NCI-H187 (cell line): ENCODE measurements at regions not wholly inside any gene's neighbourhood (a gene's known extent, or its start where the extent isn't known, plus 50 kb on each side); places are given as distances from the start of the nearest gene placed in this dataset.

Source experiments
- DNase-seq, 2 experiments: peaks; one replicate each; lab custom pipeline; 2025; lab: John Stamatoyannopoulos, UW

DNA sequence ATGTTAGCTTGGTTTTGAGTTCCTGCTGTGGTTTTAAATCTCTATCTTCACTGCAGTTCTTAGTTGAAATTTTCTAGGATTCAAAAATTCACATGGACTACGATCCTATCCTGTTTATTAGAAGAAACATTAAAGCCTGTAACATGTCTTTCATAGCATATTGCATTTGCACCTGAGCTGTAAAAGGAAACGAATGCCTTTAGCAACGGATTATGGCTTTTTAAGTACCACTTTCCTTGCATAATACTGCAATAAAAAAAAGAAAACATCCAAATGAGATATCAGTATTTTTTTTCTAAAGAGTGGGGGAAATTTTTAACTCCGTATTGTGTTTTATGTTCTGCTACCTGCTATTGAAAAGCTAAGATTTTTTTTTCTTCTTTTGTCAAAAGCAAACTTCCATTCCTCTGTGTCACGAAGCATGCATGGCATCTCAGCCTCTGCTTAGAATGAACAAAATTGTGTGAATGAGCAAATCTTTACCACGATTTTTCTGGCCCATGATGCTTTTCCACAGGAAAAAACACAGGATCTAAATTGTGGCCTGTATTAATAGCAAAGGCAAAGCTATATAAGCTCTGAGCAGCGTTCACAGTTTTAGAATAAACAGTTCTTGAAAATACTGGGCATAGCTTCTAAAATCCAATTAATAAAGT lies 110.0 kb upstream of the CDIN1 start:
- DNase-seq, result peak in 1 of 2 experiments; percentile 6

- DNase-seq, result no peak
These were observed 106.8 kb upstream of the CDIN1 start for GRCh38 chr15:36472672-36473071.

GRCh38 chr15:36478561-36478960 lies 100.9 kb upstream of the CDIN1 start:
- DNase-seq, result no peak

DNA sequence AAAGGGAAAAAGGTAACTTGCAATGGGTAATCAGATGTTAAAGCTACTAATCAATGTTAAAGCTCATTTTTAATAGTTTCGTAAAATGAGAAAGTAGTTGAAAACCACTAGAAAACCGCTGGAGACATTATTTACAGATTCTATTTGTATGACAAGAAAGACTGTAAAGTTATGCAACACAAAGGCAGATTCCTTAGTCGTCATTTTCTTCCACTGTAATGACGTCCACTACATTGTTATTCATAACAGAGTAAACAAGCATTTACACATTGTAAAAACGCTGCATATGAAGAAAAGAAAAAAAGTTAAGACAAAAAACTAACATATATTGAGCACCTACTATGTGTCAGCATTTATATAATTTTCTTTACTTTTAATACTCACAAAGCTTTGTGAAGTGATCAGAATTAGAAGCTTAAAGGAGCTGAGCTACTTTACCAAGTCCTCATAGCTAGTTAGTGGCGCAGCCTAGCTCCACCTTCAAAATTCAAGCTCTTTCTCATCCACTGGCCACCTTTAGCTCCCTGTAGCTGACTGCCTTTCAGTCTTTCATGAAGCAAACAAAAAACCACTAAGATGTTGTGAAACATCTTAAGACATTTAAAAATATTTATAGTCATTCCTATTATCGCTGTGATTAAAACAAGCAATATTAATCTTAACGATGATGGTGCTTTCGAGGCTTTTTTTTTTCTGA lies 100.1 kb upstream of the CDIN1 start:
- DNase-seq, result no peak

GRCh38 chr15:36481156-36481555 lies 98.3 kb upstream of the CDIN1 start:
- no peak for DNase-seq

DNA sequence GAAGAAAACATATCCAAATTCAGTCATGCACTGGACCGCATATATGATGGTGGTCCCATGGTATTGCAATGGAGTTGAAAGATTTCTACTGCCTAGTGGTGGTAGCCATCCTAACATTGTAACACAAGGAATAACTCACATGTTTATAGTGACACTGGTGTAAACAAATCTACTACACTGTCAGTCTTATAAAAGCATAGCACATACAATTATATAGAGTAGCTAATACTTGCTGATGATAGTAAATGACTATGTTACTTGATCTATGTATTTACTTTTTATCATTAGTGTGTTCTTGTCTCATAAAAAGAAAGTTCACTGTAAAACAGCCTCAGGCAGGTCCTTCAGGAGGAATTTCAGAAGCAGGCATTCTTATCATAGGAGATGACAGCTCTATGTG lies 96.0 kb upstream of the CDIN1 start:
- no peak for DNase-seq

DNA sequence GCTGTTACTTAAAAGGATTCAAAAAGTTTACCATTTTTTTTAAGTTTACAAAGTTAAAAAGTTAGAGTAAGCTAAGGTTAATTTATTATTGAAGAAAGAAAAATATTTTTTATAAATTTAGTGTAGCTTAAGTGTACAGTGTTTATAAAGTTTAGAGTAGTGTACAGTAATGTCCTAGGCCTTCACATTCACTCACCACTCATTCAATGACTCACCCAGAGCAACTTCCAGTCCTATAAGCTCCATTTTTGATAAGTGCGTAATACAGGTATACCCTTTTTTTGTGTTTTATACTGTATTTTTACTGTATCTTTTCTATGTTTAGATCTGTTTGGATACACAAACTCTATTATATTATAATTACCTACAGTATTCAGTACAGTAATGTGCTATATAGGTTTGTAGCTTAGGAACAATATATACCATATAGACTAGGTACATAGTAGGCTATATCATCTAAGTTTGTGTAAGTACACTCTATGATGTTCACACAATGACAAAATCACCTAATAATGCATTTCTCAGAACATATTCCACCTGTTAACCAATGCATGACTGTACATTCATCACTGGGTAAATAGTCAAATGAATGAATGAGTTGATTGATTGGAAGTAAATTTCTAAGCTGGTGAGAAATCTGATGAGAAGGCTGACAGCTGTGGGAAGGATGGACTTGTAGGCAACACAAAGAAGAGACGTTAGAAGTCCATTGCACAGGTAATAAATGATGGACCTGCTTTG lies 95.2 kb upstream of the CDIN1 start:
- DNase-seq, result no peak

DNA sequence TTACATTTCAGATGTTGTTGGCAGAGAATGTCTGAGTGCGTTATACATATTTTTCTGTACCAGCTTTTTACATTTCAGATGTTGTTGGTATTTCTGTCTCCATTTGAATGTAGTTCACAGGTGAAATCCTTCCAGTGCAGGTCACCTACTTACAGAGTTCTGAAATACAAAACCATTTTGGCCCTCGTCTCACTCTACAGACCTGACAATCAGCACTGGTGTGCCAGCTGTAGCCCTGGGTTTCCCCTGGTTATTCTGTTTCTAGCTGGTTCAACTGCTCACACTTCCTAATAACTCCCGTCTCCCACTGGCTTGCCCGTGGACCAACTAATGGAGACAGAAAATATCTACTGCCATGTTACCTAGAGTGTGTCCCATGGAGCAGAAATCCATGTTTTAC lies 87.5 kb upstream of the CDIN1 start:
- DNase-seq, result no peak

- DNase-seq, result no peak
These were observed 83.9 kb upstream of the CDIN1 start for GRCh38 chr15:36495456-36495991.

DNA sequence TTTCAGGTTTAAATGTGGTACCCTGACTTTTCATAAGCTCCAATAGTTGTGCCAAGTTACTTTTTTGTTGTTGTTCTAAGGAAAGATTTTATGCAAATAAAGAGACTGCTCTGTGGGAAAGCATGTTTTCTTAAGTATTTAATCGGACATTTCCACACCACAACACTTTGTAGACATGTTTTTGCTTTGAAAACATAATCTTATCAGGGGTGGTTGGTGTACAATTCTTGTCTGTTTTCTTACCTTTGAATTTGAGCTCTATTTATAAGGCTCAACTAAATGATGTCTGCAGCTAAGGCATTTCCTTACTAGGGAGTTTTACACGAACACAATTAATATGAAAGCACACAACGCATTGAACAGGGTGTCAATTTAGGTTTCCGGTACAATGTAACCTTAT lies 81.5 kb upstream of the CDIN1 start:
- no peak for DNase-seq

GRCh38 chr15:36498401-36498800 lies 81.0 kb upstream of the CDIN1 start:
- DNase-seq, result no peak

- DNase-seq, result no peak
These were observed 80.5 kb upstream of the CDIN1 start for GRCh38 chr15:36498916-36499315.

- DNase-seq, result no peak
These were observed 79.7 kb upstream of the CDIN1 start for GRCh38 chr15:36499412-36500389.

GRCh38 chr15:36501063-36501678 lies 78.3 kb upstream of the CDIN1 start:
- peak in 1 of 2 experiments; percentile 18 for DNase-seq

GRCh38 chr15:36502509-36502908 lies 76.9 kb upstream of the CDIN1 start:
- DNase-seq, result no peak

DNA sequence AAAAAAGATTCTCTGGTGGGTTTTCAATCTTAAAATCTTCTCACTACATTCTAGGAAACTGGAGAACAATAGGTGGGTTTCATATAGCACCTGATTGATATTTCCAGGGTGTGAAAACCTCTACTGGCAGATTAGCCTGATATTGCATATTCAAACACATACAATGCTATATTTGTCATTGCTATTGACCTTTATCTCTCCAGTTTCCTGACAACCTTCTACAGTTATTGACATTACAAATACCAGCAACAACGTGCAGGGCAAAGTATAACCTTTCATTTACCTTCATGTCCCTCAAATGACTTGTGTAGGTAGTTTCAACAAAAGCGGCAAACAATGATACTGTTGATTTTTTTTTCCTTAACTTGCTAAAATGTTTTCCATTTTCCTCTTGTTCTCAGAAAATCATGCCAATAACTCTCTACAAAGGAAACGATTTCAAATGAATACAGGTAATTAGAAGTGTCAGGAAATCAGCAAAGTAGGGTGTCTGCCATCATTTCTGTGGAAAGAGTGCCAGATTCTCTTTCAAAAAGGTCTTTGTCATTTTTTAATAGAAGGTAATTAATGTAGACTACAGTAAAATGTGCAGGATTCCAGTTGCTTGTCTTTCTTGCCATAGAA lies 72.6 kb upstream of the CDIN1 start:
- no peak for DNase-seq

DNA sequence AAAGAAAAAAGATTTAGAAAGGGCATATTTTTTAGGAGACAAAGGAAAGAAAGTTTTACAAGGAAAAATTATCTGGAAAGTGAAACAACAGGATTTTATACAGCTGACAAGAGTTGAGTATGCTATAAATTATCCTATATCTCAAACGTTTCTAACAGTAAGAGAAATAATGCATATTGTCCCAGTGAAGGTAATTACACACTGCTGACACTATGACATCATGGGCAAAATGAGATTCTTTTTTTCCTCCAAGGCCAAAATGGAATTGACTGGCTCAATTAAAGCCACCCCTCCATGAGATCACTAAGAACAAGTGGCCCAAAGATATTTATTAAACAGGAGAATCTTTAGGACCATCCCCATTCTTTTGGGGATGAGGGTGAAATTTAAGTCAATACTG lies 72.0 kb upstream of the CDIN1 start:
- no peak for DNase-seq

GRCh38 chr15:36511594-36511993 lies 67.8 kb upstream of the CDIN1 start:
- DNase-seq, result no peak

DNA sequence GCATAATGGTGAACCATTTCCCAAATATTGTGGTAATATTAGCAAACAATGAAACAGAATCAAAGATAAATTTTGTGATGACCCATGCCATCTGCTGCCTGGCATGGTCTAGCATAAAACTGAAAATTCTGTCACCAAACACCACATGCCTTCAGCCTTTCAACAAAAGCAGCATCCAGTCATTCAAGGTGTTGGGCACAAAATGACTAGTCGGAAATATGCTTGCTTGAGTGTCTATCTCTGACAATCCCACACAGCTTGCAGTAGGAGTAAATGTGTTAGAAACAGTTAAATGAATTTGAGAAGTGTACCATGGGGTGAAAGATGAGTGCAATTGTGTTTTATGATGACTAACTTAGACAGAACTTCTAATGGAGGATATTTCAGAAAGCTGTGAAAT lies 61.7 kb upstream of the CDIN1 start:
- no peak for DNase-seq

GRCh38 chr15:36519067-36519466 lies 60.4 kb upstream of the CDIN1 start:
- no peak for DNase-seq

GRCh38 chr15:36525430-36525829 lies 54.0 kb upstream of the CDIN1 start:
- no peak for DNase-seq
